Activated CD4-positive, alpha-beta T cell treated with anti-CD3 and anti-CD28 coated beads, Interleukin-2, amount 50 U/mL, for 48 hours (primary cell): ENCODE measurements at regions not wholly inside any gene's neighbourhood (a gene's known extent, or its start where the extent isn't known, plus 50 kb on each side); places are given as distances from the start of the nearest gene placed in this dataset.

ENCODE experiments used
- DNase-seq, 2 experiments: peaks; one replicate each; pipeline ENCODE4 v3.0.0-alpha.2; 2020

- DNase-seq, result no peak
Measured at GRCh38 chr20:58011947-58012610, 216.4 kb downstream of the ANKRD60 start.

DNA sequence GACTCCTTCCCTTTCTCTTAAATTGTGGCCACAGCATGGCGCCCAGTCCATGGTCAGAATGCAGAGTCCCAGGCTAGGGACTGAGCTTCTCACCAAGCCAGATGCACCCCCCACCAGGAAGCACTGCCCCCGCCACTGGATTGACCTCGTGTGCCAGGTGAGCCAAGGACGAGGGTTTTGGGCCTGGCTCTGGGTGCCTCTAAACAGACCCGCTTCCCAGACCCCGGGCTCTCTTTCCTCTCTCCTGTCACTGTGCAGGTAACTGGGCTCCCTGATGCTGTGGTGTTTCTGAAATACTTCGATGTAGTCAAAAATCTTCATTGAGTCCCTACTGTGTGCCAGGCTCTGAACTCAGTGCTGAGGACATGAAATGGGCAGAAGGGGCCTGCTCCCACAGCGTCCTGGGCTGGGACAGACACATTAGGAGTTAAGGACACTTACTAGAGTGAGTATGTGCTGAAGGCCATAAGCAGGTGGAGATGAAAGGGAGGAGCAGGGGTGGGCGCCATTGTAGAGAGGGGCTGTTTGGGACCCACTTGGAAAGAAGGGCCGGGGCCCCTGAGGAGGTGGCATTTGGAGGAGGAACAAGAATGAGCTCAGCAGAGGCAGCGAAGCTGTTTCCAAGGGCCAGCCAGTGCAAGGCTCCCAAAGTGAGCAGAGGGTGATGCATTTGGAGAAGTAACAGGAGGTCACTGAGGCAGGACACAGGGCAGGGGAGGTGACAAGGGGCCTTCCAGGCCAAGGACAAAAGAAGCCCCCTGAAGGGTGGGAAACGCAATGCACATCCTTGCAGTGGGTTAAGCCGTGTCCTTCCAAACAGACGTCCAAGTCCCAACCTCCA is 217.1 kb downstream of the ANKRD60 start:
- DNase-seq, result no peak

- no peak for DNase-seq
Measured at GRCh38 chr20:58010666-58011065, 217.8 kb downstream of the ANKRD60 start.

DNA sequence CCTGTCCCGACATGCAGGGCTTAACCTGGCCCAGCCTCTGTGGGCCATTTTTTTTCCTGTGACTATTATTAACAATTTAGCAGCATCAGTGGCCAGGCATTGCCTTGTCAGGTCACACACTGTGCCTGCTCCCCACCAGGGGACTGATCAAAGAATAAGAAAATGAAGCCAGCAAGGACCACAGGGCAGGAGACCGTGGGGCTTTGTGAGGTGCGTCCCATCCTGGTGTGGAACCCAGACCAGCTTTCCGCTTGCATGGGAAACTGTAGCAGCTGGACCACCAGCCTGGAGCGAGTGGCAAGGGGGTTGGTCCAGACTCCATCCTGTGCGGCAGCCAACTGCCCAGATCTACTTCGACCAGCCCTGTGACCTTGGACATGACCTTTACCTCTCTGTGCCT is 218.3 kb downstream of the ANKRD60 start:
- no peak for DNase-seq

GRCh38 chr20:58008866-58009265 is 219.6 kb downstream of the ANKRD60 start:
- no peak for DNase-seq

DNA sequence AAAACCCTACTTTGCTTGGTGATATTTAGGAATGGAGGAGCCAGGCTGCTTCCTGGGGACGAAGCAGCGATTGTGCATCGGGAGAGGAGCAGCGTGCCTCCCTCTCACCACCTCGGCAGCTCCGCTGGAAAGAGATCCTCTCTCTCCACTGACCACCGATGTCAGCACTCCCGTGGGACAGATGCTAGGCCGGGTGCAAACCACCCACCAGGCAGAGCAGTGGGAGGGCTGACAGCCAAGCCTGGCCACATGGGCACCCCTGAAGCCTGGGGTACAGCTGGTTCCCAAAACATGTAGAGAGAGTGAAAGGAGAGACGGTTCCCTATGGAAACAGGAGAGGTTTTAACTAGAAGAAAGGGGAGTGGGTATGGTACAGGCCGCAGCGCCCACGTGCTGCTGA is 220.0 kb downstream of the ANKRD60 start:
- DNase-seq, result no peak

- DNase-seq, result no peak
Measured at GRCh38 chr20:58007947-58008346, 220.5 kb downstream of the ANKRD60 start.

DNA sequence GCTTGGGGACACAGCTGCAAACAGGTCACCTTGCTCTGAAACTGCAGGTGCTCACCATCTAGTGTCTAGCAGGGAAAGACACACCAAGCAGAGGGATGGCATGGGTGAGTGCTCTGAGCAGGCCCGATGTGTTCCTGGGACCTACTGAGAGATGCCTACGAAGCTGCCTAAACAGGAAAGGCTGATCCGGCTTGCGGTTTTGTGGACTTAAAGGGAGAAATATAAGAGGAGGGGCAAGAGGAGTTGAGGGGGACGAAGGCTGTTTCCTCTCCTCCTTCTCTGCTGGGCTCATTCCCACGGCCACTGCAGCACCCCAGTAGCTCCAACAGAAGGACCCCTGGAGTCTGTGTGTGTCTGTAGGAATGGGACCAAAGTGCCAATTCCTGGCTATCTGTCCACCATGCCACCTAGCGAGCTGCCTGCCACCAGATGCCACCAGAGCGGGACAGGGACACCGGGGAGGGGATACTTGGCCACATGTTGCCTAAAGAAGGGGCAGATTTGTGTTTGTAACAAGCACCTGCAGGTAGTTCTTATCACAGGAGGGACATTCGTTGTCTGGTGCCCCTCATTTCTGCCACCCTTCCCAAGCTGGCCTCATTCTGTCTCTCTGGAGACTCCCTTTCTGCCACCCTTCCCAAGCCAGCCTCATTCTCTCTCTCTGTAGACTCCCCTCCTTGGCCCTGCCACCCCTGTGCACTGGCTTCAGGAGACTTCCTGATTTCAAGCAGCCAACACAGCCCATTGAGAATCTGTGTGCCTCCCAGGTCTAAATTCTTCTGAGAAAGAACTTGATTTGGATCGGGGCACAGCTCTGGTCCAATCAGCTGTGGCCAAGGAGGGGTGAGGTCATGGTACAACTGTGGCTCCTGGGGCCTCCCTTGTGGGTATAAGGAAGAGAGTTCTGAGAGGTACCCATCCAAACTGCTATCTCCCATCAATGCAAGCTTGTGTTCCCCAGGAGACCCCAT is 221.8 kb downstream of the ANKRD60 start:
- no peak for DNase-seq

DNA sequence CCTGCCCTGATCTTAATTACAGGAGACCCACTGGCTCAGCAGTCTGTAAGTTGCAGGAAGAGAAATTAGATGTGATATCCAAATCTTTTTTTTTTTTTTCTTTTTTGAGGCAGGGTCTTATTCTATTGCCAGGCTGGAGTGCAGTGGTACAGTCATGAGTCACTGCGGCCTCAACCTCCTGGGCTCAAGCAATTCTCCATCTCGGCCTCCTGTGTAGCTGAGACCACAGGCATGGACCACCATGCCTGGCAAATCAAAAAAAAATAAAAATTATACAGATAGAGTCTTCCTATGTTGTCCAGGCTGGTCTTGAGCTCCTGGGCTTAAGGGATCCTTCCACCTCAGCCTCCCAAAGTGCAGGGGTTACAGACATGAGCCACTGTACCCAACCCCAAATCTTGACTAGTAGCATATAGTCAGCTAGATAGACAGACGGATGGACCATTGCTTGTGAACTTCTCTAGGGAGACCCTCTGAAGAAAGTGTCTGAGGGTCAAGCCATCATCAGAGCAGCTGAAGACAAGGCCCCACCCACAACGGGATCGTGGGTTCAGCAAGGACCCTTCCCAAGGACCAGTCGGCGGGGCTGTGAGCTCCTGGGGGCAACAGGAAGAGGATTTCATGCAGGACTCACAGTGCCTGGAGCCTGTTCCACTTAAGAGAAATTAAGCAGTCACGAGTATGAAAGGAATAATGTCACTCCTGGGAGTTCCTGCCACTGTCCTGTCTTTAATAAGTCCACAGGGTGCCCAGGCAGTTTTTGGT is 222.7 kb downstream of the ANKRD60 start:
- no peak for DNase-seq

- no peak for DNase-seq
Measured at GRCh38 chr20:58004900-58005299, 223.6 kb downstream of the ANKRD60 start.

DNA sequence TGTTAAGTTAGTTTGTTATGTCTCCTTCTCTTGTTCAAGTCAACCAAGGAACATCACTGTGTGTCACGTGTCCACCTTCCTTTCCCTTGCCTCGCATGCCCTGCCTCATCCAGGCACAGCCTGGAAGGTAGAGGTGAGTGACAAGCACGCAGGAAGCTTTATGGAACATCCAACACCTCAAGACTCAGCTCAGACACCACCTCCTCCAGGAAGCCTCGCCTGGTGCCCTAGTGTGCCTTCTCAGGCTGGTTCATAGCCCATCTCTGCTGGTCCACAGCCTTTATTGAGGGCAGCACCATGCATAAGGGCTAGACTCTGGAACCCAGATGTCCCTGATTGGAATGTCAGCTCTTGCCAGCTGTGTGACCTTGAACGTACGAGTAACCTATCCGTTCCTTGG is 224.3 kb downstream of the ANKRD60 start:
- DNase-seq, result no peak

DNA sequence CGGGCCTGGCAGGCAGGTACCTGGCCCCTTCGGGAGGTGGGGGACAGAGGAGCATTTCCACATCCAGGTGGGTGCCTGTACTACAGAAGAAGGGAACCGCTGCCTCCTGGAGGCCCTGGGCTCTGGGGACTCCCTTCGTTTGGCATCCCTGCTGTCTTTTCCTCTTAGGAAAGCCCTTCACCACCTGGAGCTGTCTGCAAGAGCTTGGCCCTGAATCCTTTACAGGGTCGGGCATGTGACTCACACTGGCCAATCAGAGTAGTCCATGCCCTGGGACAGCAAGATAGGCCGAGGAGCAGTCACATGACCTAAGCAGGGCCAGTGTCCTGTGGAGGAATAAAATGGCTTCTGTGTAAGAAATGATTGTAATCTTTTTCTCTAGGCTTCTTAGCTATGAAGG is 224.9 kb downstream of the ANKRD60 start:
- DNase-seq, result no peak

DNA sequence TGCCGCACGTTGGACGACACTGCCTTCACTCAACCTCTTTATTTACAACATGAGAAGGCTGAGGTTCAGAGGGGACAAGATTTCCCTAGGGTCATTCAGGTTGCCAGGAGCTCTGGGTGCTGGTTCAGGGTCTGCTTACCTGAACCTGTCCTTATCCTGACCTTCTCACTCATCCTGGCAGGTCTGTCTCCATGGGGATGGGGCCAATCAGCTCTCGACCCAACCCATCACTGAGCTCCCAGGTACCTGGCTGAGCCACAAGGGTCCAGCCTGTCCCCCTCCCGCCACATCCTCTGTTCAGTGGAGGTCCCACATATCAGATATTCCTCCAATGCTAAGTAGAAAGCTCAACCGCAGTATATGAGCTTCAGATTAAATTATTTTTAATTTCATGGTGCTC is 225.6 kb downstream of the ANKRD60 start:
- no peak for DNase-seq

DNA sequence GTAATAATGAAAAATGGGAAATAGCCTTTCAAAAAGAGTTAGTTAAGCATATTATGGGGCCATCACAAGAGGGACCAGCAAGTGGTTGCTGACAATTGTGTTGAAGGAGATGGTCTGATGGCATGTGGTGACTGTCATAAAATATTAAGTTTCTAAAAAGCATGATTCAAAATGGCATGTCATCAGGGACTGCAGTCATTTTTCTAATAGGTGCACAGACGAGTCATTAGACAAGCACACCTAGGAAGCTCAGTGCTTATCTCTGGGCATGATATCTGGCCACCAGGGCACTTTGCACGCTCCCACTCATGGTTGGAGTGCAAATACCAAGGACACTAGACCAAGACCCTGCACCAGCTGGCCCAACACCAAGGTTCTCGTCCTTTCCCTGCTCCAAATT is 226.5 kb downstream of the ANKRD60 start:
- no peak for DNase-seq

DNA sequence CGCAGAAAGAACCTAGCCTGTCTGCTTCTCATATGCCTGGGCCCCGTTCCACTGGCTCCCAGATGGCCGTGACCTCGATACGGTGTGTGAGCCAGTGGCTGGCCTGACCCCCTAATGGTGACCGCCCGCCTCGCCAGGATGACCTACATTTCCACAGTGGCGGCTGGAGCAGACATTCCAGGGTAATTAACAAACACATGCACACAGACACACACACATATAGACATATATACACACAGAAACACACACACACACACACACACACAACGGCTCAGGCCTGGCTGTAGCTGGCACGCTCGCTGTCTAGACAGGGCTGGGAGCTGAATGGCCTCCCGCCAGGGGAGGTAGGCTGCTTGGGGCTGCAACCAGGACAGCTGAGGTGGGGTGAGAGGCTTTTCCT is 227.1 kb downstream of the ANKRD60 start:
- no peak for DNase-seq

DNA sequence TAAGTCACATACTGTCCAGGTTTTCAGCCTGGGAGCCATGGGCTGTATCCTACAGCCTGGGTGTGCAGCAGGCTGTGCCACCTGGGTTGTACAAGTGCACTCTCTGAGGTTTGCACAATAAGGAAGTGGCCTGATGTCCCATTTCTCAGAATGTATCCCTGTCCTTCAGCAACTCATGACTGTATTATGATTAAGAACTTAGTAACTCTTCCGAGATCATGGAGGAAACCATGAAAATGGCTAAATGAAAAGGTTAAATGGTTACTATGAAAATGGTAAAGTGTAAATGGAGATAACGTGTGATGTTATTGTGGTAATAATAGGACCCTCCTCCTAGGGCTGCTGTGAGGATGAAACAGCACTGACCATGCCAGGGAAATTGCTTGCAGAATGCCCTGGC is 227.6 kb downstream of the ANKRD60 start:
- DNase-seq, result no peak

DNA sequence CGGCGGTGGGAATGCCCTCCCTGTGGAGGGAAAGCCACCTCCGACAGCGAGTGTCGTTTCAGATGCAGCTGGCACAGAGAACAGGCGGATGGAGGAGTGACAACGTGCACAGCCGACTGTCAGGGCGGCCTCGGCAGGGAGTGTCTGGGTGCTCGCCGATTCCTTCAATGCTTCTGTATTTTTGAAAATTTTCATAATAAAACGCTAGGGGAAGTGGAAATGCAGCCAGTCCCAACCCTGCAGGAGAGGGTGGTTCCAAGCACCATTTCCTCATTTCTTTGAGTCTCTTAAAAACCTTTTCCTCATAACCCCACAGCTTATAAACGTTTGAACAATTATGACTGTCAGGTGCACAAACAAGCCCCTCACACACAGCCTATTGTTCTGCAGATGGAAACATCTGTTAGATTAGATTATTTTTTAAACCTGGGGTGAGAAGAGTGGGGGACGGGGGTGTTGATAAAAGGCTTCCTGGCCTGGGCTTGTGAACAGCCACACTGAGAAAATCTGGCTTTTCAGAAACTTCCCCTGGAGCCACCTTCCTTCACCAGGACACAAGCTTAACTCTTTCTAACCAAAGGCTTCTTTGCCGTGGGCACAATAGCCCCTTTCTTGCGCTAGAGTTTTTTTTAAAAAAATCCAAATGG is 228.9 kb downstream of the ANKRD60 start:
- no peak for DNase-seq

DNA sequence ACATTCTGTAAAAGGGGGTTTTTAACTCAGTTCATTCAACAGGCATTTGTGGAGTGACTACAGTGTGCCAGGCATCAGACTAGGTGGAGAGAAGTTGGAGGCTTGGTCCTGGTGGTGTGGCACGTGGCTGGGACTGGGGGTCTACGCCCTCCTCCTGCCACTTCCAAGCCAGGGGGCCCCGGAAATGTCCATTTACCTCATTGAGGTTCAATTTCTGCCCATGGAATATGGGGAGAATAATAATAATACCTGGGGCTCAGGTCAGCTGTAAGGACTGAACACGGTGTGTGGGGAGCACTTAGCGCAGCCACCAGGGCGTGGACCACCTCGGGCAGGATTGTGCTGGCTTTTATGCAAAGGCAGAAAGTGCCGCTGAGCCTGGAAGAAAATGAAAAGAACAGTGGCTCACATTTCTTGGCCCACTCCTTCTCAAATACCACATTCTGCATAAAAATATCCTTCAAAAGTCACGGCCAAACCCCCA is 229.4 kb downstream of the ANKRD60 start:
- DNase-seq, result no peak

DNA sequence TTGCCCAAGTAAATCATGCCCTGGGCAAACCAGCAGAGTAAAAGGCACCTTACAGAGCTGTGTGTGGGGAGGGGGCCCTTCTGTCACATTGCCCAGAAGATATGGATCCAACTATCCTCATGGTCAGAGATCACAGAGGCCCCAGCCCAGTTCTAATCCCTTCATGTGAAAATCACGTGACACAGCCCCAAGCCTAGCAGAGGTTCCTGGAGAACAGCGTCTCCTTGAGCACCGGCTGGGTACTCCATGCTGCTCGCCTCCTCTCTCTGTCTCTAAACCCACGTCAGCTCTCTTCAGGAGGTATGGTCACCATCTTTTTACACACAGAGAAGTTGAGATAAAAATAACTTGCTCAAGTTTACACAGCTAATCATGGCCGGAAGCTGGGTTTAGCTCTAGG is 230.2 kb downstream of the ANKRD60 start:
- DNase-seq, result no peak

- no peak for DNase-seq
Measured at GRCh38 chr20:57996936-57997890, 231.2 kb downstream of the ANKRD60 start.

- no peak for DNase-seq
Measured at GRCh38 chr20:57996465-57996864, 232.0 kb downstream of the ANKRD60 start.
